NCI-H1436 treated with DMSO at 0.1 percent for 48 hours (cell line): ENCODE measurements at regions not wholly inside any gene's neighbourhood (a gene's known extent, or its start where the extent isn't known, plus 50 kb on each side); places are given as distances from the start of the nearest gene placed in this dataset.

Source experiments
- DNase-seq: peaks from one replicate; lab custom pipeline; 2025; lab: John Stamatoyannopoulos, UW

DNA sequence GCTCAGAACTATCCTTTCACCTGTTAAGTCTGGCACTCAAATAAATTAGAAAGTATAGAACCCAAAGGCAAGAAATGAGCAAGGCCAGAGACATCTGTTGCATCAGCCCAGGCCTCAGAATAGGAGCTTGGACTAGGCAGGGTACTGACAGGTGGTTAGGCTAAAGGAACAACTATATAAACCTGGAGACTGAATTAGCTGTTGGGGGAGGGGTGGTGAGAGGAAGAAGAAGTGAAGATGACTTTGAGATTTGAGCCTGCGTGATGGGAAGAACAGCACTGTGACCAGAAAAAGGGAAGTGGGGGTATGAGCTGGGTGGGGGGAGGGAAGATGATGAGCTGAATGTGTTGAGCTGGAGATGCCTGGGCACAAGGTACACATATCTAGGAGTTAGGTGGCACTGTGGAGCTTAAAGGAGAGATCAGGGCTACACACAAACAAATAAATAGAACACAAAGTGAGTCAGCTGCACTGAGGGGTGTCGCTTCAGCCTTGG is 244.7 kb downstream of the PTEN start:
- no peak for DNase-seq

GRCh38 chr10:88110355-88110754 is 246.9 kb downstream of the PTEN start:
- DNase-seq: no peak

DNA sequence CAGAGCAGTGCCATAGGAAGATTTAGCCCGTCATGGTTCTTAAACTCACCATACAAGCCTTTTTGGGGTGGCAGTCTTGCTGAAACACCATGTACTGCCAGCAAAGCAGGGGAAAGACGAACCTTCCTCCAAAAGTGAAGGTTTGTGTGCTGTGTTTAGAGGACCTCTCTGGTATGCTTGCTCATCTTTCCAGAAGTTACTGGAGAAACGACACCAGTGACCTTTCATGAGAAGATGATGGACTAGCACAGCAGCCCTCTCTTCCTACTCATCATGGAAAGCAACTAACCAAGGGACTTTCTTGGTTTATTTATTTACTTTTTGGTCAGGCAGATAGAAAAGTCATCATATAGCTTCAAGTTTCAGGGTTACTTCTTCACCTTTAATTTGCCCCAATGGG is 247.4 kb downstream of the PTEN start:
- no peak for DNase-seq

GRCh38 chr10:88111294-88111693 is 247.9 kb downstream of the PTEN start:
- no peak for DNase-seq

DNA sequence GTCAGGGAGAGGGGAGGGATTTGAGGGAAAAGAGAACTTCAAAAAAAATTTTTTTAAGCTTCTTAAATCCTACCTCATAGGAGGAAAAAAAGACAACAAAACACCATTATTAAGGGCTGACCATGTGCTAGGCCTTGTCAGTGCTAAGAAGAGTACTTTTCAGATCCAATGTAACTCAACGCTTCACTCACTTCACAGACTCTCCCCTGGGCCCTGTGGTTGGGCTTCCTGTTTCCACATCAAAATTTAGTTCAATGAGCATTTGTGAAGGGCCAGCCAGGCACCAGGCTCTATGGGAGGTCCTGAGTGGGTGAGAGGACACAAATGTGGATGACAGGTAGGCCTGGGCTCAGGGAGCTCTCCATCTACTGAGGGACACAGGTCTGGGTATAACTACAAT is 249.8 kb downstream of the PTEN start:
- DNase-seq: no peak

- DNase-seq: no peak
Measured at GRCh38 chr10:88113657-88114272, 250.3 kb downstream of the PTEN start.

- DNase-seq: no peak
Measured at GRCh38 chr10:88114368-88114767, 250.9 kb downstream of the PTEN start.

DNA sequence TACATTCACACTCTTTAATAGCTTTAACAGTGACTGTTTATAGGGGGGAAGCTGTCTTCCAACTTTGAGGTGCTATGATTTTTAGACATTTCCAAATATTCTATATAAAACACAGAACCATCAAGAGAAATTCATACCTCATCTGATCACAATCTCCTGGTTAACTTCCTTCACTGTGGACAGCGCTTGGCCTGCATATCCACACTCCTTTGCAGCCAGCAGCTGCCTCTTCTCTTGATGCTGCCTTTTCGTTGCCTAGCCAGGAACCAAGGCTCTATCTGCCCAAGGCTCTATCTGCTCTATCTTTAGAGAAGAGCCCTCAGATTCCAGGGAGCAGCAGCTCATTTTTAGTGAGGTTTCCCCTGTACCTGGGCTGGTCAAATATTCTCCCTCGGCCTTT is 252.0 kb downstream of the PTEN start:
- DNase-seq: no peak

GRCh38 chr10:88115968-88116367 is 252.5 kb downstream of the PTEN start:
- DNase-seq: no peak

GRCh38 chr10:88116481-88116880 is 253.1 kb downstream of the PTEN start:
- no peak for DNase-seq

DNA sequence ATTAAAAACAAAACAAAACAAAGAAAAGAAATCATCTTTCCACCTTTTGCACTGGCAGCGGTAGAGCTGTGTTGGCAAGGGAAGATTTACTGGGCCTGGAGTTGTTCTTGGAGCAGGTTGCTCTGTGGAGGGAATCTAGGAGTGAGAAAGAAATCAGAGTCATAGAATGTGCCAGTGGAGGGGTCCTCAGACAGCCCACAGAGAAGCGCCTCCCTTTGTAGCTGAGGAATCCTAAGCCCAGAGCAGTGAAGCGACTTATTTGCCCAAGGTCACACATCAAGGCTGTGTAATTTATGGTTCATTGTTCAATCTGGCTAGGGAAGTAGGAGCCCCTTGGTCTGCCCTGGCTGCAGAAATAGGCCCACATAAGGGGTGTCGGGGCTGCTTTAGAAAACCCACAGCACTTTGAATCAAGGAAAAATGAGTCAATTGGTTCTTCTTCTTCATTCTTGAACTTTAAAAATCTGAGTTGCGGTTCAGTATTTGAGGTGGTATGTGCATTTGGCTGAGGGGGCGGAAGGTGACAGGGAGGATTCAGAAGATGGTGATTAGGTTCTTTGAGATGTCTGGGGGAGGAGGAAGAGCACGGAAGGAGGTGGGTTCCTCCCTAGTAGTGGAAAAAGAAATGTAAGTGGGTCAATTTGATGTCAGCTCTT is 253.7 kb downstream of the PTEN start:
- DNase-seq: no peak

DNA sequence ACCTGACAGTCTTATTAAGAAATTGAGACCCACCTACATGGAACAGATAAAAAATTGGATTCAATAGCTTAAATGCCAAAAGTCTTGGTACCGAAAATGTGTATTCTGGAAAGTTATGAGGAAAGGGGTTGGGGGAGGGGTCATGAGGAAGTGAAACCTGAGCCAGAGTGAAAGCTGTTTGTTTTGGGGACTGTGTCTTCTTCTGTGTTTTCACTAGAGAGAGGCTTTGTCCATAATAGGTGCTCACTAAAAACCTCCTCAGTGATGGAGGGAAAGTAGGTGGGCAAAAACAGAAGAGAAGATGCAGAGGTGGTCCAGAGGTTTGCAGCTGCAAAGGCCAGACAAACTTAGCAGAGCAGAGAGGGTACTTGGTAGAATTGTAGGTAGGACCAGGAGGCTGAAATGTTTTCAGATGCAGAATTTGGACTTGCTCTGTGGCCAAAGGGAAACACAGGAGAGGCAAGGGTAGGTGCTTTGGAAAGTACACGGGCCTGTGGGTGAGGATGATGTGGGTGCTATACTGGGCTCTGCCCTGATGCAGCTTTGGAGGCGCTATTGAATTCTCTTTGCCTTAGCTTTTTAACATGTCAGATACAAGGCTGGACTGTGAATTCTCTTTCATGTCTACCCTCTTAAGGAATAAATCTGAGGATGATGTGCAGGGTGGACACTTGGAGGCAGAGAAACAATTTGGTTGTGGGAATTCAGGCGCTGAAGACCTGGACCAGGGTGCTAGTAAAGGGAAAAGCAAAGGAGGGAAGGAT is 254.6 kb downstream of the PTEN start:
- no peak for DNase-seq

GRCh38 chr10:88118729-88119128 is 255.3 kb downstream of the PTEN start:
- DNase-seq: no peak

DNA sequence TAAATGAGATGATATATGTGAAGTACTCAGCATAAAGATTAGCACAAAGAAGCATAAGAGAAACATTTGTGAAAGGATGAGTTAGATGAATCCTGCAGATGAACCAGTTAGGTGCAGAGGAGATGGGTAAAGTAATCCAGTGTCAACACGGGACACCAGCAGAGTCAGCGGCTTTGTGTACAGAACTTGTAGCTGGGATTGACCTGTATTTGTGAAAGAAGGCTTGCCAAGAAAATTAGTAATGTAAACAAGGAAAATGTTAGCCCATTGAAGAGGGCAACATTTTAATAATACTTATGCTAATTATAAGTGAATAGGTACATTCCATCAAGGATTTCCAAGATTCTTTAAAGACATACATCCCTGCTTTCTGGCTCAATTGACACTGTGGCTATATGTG is 255.7 kb downstream of the PTEN start:
- no peak for DNase-seq

DNA sequence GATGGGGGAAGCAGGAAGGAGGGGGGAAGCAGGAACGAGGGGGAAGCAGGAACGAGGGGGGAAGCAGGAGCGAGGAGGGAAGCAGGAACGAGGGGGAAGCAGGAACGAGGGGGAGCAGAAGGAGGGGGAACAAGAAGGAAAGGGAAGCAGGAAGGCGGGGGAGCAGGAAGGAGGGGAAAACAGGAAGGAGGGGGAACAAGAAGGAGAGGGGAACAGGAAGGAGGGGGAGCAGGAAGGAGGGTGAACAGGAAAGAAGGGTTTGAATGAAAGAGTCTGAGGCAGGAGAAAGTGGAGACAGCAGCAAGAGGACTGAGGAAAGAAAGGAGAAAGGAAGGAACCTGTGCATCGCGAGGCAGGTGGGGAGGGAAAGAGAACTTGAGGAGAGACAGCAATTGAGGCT is 256.6 kb downstream of the PTEN start:
- DNase-seq: no peak

- DNase-seq: no peak
Measured at GRCh38 chr10:88120599-88121333, 257.3 kb downstream of the PTEN start.

- no peak for DNase-seq
Measured at GRCh38 chr10:88121361-88121760, 257.9 kb downstream of the PTEN start.

- no peak for DNase-seq
Measured at GRCh38 chr10:88122145-88122544, 258.7 kb downstream of the PTEN start.

- DNase-seq: no peak
Measured at GRCh38 chr10:88122576-88122975, 259.2 kb downstream of the PTEN start.

- DNase-seq: no peak
Measured at GRCh38 chr10:88125766-88126165, 262.3 kb downstream of the PTEN start.

GRCh38 chr10:88126699-88127098 is 263.3 kb downstream of the PTEN start:
- DNase-seq: no peak

GRCh38 chr10:88127269-88127668 is 263.8 kb downstream of the PTEN start:
- DNase-seq: no peak

DNA sequence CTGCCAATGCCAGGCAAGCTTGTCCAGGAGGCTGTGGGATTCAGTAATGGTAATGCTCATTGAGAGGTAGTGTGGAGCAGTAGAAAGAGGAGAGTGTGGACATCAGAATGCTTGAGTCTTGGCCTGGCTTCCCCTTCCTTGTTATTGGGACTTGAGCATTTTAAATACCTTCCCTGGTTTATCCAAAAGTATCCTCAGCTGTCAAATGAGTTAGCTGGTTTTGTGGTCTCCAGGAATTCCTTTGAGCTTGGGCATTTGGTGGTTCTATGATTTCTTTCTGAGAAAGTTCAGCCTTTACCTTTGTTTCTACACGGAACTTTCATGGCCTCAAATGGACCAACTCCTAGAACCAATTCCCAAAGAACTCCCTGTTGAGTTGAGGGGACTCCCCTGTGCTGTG is 264.3 kb downstream of the PTEN start:
- DNase-seq: no peak
